LoVo (cell line): ENCODE measurements at regions not wholly inside any gene's neighbourhood (a gene's known extent, or its start where the extent isn't known, plus 50 kb on each side); places are given as distances from the start of the nearest gene placed in this dataset.

Experiments
- DNase-seq: peaks from one replicate; pipeline ENCODE4 v3.0.0-alpha.2; 2016; ENCODE audit warnings: low spot score

- no peak for DNase-seq
Measured at GRCh38 chr2:18253686-18254197, 306.7 kb downstream of the RDH14 start.

DNA sequence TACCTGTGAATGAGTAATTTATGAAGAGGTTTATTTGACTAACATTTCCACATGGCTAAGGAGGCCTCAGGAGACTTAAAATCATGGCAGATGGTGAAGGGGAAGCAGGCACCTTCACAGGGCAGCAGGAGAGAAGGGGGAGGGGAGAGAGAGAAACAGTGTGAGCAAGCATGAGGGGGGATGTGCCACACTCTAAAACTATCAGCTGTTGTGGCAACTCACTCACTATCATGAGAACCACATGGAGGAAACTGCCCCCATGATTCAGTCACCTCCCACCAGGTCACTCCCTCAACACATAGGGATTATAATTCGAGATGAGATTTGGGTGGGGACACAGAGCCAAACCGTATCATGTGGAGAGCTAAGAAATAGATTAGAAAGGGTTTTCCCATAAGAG lies 309.0 kb downstream of the RDH14 start:
- DNase-seq, result no peak

- DNase-seq, result no peak
Measured at GRCh38 chr2:18247282-18248110, 313.0 kb downstream of the RDH14 start.

GRCh38 chr2:18245375-18245774 lies 315.1 kb downstream of the RDH14 start:
- no peak for DNase-seq

- DNase-seq, result no peak
Measured at GRCh38 chr2:18244845-18245244, 315.6 kb downstream of the RDH14 start.

DNA sequence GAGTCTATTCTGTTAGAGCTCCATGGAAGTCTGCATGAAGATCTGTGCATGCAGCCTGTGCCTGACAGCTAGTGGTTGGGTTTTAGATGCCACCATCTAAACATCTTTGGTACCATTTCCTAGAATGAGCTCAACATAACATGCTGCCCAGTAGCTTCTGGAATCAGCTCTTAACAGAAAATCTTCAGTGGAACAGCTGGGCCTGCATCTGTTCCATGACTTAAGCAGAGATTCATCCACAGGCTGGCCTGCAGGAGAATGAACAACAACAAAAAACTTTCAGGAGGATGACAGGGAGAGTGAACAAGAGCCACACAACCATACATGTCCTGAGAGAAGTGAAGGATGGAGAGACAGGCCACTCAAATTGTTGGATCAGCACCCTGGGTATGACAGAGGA lies 316.6 kb downstream of the RDH14 start:
- no peak for DNase-seq

- DNase-seq, result no peak
Measured at GRCh38 chr2:18242716-18243115, 317.7 kb downstream of the RDH14 start.

- no peak for DNase-seq
Measured at GRCh38 chr2:18238209-18238608, 322.2 kb downstream of the RDH14 start.

DNA sequence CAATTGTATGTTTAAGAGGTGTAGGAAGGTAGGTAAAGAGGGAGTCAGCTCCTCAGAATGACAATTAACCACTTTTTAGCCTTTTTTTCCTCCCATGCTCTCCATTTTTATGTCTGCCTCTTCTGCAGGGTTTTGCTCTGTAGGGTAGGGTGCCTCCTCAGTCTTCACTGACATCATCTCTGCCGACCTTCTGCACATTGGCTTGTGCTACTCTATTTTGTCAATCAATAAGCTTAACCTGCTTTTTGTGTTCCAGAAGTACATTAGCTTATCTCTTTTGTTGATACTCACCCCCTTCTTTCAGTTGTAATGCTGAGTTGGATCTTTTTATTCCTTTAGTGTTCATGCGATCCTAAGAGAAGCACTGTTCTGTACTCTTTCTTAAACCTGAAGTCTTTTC lies 323.2 kb downstream of the RDH14 start:
- DNase-seq, result no peak

DNA sequence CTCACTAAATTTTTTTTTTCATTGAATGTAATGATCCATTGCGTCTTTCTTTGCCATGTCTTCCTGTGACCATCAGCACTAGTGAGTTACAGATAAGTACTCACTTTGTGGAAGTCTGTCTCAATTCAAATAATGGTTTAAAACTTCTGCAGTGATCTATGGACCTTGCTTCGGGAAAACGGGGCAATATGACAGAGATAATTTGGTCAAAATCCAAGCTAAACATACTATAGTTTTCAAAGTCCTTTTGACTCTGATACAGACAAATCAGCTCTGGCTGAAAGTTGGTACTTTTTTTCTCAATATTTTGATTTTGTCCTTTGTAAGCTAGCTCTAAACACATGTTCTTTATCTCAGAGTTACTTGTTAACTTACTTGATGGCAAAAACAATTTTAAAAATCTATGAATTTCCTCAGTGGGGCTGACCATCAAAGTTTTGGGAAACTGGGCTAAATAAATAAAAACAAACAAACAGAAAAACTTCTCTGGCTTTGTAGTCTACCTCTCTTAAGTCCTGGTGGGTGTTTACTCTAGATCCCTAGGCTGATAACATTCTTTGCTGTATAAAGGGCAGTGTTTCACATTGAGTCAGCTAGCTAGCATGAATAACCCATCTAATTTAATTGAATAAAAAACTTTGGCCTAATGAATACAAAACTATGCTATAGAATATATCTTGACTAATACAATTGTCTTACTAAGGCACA lies 327.6 kb downstream of the RDH14 start:
- DNase-seq, result no peak

DNA sequence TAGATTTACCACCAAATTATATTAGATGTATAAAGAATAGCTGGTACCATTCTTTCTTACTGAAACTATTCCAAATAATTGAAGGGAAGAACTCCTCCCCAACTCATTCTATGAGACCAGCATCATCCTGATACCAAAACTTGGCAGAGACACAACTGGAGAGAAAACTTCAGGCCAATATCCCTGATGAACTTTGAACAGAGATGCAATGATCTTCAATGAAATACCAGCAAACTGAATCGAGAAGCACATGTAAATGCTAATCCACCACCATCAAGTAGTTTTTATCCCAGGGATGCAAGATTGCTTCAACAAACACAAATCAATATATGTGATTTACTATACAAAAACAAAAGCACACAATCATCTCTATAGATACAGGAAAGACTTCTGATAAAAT lies 329.8 kb downstream of the RDH14 start:
- no peak for DNase-seq

DNA sequence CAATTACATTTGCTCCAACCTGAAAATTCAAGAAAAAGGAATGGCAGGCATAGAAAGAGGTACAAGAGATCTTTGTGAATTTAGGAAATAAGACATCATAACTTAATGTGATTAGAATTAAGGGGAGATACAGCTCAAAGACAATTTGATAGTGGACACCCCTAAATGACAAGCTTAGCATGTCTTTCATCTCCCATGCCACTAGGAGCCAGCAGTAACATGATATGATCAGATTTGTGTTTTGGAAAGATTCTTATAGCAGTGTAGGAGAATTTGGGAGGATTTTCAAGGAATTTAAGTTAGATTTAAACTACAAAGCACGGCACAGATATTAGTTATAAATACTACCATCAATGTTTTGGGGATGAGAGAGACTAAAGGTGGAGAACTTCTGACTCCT lies 340.8 kb downstream of the RDH14 start:
- no peak for DNase-seq

GRCh38 chr2:18218160-18218933 lies 339.9 kb downstream of the KCNS3 start:
- no peak for DNase-seq

GRCh38 chr2:18214936-18215335 lies 336.5 kb downstream of the KCNS3 start:
- no peak for DNase-seq

- no peak for DNase-seq
Measured at GRCh38 chr2:18213986-18214385, 335.5 kb downstream of the KCNS3 start.

DNA sequence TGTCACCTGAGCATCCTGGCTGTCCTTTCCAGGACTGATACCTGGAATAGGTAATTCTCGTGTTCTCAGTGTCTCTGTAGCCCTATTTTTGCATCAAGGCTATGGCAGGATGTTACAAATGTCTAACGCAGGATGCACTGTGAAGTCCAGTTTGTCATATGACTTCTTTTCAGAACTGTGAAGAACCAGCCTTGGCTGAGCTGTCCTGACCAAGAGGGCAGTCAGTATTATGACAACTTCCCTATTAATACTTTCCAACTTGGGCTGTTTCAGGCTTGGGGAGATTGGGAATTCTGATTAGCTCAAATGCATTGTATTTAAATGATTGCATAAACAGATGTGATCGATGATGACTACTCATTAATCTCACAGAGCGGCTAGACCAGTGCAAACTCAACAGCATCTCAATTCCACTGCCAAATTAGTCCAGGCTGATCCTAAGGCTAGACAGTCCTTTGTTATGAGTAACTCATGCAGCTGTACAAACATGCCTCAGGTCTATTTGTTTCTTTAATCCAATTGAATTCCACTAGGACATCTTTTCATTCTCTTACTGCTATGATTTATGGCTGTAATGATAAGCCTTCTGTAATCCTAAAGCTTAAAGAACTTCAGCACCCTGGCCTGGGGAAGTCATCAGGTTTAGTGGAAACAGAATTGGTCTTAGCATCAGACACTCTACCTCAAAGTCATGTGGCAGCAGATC lies 331.6 kb downstream of the KCNS3 start:
- DNase-seq, result no peak

DNA sequence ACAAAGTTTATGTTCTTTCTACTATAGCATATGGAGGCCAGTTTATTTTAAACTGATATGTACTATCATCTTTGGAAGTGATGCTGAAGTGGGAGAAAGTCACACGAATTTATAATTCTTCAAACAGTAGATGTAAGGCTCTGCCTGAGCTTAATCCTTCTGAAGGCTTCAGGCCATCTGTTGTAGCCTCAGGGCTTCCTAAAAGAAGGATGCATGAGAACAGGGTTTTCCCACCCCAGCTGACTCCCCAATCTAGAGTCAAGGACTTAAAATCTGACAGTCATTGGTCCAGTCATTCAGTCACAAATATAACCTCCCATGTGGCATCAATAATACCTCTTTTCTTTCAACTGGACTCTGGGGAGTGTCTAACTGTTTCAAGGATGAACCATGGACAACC lies 330.5 kb downstream of the KCNS3 start:
- DNase-seq, result no peak

GRCh38 chr2:18200771-18201170 lies 322.3 kb downstream of the KCNS3 start:
- DNase-seq, result no peak

DNA sequence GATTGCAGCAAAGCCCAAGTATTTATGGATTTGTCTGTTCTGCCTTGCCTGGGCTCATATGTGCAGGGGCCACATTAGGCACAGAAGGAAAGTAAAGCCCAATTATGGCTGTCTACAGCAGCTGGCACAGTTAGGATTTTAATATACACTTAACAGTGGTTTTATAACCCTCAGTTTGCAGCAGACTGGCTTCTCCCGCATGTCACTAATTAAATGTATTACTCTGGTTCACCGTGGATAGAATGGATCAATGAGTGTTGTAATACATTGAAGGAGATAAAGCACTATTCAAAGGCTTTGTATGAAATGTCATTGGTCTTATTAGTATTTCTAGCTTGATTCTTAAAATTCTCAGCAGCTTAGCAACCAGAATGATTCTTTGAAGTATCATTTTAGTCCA lies 320.2 kb downstream of the KCNS3 start:
- no peak for DNase-seq

DNA sequence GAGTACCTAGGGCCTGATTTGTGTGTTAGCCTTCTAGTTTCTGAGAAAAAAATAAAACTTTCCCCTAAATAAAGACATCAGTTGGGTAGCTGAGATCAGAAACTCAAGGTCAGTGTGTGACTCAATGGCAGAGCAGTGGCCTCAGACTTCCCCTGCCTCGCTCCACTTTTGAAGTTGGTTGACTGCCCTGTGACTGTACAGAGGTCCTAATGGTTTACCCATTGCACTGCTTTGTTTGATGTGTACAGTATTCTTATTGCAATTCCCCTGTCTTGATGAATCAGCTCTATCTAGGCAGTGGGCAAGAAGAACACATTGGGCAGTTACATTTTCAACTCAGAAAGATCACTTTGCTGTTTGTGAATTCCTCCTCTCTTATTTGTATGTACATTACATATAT lies 315.7 kb downstream of the KCNS3 start:
- DNase-seq, result no peak

- no peak for DNase-seq
Measured at GRCh38 chr2:18186816-18187613, 308.5 kb downstream of the KCNS3 start.
